ENCODE measurements at regions not wholly inside any gene's neighbourhood (a gene's known extent, or its start where the extent isn't known, plus 50 kb on each side); places are given as distances from the start of the nearest gene placed in this dataset.

GRCh38 chr3:106206613-106207012 lies 337.8 kb upstream of the CBLB start:
- TF ChIP-seq CTCF (IDR thresholded peaks at IDR 0.05) (no peak), ZFX (IDR thresholded peaks at IDR 0.05; ENCODE audit: borderline replicate concordance) (no peak)

All from 22Rv1 (cell line).